Activated CD8-positive, alpha-beta memory T cell treated with anti-CD3 and anti-CD28 coated beads for 1 hour (primary cell): ENCODE measurements at regions not wholly inside any gene's neighbourhood (a gene's known extent, or its start where the extent isn't known, plus 50 kb on each side); places are given as distances from the start of the nearest gene placed in this dataset.

Experiments used
- DNase-seq, 2 donors: peaks; one replicate each; pipeline ENCODE4 v3.0.0-alpha.2; 2020; ENCODE audit warnings: low read depth in 1 of 2; ENCODE audit errors: extremely low read depth in 1 of 2

DNA sequence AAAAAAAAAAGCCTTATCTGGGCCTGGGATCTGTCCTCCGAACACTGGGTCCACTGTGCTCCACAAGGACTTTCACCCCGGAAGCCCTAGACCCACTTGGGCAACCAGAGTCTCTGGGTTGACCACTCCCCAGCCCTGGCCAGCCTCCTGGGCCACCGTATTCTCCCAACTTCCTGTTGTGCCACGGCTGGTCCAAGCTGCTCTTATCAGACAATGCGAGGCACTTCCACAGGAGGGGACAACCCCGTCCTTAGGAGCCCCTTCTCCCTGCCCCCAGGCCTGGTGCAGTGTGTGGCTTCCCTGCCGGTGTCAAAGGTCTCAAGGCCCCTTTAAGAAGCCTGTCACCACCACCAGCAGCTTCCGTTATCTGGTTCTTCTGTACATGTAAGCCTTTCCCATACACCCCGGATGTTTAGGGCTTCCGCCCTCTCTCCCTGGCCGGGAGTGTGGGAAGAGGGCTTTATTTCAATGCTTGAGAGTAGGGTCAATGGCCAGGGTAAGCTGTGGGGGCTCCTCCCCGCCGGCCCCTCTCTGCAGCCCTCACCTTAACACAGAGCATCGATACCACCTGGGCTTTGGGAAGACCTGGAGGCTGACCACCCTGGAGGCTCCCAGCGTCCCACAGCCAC, 313.0 kb downstream of the SEC14L1 start:
- no peak for DNase-seq

DNA sequence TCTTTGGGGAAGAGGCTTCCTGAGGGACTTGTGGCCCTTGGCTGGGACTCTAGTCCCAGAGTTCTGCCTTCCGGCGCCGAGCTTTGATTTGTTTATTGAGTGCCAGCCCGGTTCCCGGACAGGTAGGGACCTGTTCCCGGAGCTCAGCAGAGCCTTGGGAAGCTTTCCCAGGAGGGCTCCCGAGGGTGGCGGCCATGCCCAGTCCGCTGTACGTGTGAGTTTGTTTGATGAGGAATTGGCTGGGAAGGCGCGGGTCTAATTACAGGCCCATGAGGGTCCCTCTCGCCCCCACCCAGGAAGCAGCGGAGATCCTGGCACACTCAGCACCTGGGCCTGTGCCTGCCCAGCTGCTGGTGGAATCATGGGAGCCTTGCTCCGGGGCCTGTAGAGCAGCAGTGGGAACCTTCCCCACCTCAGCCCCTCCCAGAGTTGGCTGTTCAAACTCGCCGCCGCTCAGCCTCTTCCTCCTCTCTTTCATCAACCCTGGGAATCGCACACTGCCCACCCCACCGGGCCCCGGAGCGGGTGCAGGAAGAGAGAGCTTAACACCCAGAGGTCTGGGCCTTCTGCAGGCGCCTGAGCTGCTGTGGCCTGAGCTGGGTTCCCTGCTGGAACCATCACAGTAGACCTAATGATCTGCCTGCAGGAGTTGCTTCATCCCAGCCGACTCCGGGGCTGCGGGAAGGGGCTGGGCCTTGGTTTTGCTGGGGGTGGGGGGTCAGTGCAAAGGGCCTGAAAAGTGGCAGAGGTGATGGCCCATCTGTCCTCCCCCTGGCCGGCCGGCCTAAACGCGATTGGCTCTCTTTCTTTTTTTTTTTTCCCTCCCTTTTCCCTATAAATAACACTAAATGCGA, 313.7 kb downstream of the SEC14L1 start:
- DNase-seq, result no peak

DNA sequence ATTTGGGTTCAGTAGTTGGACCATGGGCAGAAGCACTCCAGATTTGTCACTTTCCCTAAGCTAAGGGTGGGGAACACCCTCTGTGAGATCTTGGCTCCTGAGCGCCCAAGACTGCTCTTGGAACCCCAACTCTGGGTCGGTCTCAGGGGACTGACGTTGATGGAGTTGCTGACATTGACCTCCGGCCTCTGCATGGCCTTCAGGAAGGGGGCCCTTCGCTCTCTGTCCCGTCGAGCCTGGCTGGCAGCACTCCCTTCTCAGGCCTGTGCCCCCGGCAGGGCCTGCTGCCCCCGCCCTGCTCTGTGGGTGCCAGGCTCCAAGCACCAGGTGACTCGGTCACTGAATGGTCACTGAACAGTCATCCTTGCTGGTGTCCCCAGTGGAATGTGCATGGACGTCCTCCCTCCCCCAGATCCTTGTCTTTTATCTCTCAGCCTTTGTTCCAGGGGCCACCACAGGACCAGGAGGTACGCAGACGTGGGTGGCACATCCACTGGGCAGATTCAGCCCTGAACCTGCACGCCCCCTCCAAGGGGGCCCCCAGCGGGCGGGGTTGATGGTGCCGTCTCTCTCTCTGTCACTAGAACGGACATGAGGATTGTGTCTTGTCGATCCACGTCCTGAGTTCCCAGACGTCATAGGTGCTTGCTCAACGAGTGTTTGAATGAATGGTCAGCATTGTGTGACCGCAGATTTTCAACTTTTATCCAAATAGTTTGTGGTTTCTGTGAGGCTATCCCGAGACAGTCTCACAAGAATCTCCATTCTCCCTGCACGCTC, 314.5 kb downstream of the SEC14L1 start:
- no peak for DNase-seq

DNA sequence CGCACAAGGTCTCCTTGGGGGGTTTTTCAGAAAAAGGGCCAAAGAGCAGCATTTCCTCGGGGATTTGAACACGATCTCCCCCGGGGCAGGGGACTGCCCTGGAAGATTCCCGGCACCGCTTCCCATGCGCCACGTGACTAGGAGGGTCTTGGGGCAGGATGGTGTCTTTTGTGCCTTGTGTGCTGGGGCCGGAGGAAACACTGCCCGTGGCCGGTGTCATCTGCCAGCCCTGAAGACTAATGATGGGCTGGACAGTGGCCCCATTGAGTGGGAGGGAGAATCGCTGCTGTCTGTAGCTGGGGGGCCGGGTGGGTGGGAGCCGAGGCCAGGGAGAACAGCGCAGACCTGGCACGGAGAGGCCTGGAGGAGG, 315.1 kb downstream of the SEC14L1 start:
- DNase-seq, result no peak

DNA sequence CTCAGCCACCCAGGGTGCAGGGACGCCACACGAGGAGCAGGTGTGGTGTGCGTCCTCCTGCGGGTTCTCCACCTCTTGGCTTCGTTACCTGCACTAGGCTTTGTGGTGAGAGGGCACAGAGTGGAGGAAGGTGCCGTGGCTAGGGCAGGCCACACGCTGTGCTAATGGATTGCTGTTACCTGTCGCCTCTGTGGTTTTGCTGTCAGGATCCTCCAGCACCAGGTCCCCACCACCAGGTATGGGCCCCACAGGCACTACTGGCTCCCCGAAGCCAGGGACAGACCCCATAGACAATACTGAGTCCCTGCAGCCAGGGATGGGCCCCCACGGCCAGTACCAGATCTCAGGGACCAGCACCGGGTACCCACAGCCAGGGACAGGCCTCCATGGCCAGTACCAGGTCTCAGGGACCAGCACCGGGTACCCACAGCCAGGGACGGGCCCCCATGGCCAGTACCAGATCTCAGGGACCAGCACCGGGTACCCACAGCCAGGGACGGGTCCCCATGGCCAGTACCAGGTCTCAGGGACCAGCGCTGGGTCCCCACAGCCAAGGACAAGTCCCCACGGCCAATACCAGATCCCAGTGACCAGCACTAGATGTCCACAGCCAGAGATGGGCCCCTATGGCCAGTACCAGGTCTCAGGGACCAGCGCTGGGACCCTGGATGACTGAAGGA, 315.6 kb downstream of the SEC14L1 start:
- DNase-seq, result no peak

DNA sequence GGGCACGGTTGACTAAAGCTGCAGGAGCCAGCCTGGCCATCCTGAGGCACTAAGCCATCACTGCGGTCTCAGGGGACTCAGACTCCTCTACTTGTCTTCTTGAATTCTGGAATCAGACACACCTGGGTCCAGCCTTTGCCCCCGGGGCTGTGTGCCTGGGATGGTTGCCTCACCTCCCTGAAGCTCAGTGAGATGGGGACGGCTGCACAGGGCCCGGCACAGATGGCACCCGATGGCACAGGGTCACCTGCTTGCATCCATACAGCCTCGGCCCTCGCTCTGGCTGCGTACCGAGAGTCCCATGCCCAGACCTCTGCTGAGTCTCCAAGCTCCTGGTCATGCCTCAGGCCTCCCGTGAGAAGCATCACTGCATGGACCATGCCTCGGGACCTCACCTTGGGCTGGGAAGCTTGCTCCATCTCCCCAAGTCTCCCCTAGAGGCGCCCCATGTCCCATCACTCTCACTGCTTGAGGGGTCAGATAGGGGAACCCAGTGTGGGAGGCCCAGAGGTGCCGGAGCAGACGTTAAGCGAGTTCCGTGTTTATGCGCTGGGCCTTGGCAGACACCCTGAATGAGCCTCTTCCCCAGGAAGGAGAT, 316.3 kb downstream of the SEC14L1 start:
- no peak for DNase-seq

DNA sequence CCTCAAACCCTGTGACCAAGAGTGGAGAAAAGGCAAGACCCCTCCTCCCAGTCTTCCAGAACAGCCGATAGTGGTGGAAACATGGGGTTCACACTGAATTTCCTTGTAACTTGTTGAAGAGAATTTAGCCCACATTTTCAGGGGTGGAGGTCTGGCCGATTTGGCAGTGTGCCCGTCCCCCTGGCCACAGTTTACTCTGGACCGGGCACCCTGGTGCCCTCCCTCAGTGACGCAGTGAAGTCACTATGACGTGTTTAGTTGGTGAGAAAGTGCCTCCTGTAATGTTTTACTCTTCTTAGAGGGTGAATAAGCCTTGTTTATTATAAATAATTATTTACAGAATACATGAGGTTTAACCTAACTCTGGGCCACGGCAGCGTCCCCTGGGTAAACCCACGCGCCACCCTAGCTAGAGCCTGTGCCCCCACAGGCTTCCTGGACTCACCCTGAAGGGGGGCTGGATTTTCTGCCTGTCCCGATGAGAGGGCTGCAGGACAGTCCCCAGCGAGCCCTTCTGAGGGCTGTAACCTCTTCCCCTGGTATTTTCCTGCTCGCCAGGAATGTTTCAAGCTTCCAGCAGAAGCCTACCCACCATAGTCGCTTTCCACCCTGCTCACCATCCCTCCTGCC, 316.9 kb downstream of the SEC14L1 start:
- no peak for DNase-seq

DNA sequence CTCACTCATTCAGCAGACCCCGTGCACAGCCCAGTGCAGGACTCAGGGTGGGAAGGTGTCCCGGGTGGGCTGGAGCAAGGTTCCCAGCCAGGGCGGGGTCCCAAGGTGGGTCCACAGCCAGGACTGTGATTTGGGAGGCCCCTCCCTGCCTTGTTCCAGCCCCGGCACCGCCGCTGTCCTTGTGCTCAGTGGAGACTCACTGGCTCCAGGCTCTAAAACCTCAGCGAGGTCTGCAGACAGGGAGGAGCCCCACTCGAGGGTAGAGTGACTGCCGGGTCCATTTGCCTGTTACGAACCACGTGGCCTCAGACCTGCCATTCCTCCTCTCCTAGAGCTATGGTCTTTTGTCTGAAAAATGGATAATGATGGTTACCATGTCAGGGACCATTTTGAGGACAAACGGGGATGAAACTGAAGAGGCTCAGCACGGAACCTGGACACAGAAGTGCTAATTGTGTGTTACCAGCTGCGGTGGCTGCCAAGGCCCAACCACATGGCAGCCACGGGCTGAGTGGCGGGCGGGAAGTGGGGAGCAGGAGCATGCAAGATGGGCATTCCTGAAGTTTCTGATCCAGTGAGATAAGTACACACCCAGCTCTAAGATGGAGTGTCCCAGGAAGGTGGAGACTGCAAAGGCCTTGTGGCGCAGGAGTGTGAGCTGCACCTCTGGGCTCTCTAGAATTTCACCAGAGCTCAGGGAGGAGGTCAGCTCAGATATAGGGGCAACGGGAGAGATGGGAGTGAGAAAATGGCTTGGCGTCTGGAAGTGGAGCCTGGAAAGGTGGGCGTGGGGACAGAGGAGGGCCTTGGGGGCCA, 317.6 kb downstream of the SEC14L1 start:
- DNase-seq, result no peak

DNA sequence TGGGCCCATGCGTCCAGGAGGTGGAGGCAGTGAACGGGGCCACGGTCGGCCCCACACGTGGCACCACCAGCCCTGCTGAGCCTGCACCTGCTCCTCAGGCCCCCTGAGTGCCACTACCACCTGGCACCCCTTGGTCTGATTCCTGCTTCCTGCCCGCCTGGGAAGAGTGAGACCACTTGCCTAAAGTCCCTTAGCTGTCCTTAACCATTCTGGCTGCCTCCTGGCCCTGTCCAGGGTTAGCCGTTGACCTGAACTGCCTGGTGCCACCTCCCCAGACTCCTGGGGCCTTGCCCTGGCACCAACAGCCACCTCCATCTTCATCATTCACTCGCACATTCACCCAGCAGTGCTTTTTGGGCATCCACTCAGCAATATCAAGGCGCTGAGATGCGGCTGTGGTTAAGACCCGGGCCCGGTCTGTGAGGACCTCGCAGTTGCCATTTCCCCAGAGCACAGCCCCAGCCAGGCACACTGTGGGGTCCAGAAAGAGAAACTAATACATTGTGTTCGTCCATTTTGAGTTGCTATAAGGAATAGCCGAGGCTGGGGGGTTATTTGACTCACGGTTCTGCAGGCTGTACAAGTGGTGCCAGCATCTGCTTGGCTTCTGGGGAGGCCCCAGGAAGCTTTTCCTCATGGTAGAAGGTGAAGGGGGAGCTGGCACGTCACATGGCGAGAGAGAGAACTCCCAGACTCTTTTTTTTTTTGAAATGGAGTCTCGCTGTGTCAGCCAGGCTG, 318.4 kb downstream of the SEC14L1 start:
- no peak for DNase-seq

DNA sequence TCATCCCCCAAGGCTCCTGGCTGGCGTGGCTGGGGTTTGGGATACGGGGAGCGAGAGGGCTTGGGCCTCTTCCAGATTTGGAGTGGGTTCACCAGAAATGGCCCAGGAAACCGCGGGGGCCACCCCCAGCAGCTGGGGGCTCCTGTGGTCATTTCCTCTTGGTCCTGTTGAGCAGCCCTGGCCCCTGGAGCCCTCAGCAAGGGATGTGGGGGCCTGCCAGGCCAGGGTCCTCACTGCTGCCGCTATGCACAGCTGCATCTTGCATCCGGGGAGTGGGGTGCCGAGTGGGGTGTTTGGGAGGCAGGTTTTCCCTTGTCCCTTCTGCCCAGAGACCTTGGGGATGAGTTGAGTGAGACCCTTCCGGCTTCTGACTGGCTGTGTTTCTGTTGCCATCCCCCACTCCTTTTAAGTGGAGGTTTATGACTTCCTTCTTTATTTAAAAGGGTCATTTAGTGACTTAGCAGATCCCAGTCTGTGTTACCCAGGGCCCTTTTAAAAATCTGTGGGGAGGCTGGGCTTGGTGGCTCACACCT, 319.8 kb downstream of the SEC14L1 start:
- no peak for DNase-seq

DNA sequence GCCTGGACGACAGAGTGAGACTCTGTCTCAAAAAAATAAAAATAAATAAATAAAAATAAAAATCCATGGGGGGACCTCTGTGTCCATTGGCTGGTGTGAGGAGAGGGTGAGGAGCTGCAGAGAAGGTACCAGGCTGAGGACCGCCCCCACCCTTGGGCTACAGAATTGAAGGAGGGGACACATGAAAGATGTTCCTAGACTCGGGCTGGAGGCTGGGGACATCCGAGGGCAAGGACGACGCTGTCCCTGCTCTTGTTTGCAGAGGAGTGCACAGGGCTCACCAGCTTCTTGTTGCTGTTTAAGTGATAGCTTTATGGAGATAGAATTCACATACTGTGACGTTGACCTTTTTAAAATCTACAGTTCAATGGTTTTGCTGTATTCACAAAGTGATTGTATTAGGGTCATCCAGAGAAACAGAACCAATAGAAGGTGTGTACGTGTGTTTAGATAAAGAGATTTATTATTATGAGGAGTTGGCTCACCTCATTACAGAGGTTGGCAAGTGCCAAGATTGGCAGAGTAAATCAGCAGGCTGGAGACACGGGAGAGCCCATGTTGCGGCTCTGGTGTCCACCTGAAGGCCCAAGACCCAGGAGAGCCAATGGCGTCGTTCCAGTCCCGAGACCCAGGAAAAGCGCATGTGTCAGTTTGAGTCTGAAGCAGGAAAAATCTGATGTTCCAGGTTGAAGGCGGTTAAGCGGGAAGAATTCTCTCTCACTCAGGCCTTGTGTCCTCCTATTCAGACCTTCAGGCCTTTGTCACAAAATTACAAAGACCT, 320.7 kb downstream of the SEC14L1 start:
- DNase-seq, result no peak

DNA sequence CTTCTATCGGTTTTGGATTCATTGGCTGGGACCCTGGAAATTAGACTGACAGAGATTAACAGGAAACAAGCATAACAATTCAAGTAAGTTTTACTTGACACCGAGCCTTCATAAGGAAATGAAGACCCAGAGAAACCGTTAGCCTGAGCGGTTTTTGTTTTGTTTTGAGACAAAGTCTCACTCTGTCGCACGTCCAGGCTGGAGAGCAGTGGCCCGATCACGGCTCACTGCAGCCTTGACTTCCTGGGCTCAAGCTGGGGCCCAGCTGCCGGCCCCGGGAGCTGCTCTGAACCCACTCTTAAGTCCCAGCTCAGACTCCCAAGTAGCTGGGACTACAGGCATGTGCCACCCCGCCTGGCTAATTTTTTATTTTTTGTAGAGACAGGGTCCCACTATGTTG, 321.3 kb downstream of the SEC14L1 start:
- DNase-seq, result no peak

DNA sequence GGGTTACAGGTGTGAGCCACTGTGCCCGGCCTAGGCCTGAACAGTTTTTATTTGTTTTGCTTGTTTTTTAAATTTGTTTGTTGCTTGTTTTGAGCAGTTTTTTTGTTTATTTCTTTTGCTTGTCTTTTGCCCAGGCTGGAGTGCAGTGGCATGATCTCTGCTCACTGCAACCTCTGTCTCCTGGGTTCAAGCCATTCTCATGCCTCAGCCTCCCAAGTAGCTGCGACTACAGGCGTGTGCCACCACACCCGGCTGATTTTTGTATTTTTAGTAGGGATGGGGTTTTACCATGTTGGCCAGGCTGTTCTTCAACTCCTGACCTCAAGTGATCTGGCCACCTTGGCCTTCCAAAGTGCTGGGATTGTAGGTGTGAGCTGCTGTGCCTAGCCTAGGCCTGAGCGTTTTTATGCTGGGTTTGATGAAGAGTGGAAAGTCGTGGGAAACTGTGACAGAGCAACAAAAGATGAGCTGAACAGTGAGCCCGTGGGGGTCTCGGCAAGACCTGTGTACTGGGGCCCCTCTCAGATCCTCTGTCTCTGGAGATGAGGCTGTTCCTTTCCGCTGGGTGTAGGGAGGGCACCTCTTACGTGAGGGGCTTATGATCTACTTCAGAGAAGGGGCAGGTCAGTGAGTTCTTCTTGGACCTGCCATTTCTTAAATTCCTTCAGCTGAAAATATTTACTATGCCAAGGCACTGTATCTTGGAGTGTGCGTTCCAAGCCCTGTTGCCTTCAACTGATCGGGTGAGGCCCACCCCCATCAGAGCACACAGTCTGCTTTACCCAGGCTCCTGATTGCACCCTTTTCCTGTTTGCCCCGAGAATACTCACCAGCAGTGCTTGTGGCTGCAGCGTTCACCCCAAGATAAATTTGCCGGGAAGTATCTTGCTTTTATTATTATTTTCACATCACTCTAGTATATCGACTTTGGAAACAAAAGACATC, 322.1 kb downstream of the SEC14L1 start:
- DNase-seq, result no peak

DNA sequence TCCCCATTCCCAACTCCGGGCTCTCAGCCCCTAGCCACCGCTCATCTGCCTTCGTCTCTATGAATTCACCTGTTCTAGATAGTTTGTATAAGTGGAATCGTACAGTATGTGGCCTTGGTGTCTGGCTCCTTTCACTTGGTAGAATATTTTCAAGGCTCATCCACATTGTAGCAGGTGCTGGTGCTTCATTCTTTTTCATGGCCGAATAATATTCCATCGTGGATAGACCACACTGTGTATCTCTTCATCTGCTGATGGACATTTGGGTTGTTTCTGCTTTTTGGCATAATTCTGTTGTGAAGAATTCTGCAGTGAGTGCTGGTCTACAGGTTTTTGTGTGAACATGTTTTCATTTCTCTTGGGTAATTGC, 324.2 kb downstream of the SEC14L1 start:
- no peak for DNase-seq

DNA sequence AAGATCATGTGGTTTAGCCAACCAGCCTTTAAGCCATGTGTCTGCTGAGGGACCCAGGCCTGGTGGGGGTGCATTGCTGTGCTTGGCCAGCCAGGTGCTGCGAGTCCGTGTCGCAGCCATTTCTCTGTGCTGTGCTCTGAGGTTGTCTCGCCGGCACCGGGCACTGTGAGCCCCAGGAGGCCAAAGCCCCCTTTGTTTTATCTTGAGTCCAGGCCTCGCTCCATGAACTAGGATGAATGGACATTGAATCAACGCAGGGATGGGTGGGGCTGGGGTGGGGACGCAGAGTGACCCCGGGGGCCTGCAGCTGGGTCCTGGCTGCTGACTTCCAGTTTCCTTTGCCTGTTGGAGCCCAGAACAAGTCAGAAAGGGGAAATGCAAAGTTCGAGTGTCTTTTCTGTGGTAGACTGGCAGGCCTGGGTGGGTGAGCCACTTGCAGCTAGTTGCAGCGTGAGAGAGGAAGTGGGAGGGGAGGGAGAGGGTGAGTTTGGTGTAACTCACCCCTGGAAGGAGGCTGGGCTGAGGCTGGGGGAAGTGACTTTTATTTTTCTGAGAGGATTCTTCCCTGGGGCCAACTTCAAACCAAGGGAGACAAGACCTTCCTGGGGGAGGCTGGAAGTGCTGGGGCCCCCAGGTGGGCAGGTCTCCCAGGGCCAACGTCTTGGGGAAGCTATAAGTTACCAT, 324.7 kb downstream of the SEC14L1 start:
- peak; percentile 51 to 58 for DNase-seq

DNA sequence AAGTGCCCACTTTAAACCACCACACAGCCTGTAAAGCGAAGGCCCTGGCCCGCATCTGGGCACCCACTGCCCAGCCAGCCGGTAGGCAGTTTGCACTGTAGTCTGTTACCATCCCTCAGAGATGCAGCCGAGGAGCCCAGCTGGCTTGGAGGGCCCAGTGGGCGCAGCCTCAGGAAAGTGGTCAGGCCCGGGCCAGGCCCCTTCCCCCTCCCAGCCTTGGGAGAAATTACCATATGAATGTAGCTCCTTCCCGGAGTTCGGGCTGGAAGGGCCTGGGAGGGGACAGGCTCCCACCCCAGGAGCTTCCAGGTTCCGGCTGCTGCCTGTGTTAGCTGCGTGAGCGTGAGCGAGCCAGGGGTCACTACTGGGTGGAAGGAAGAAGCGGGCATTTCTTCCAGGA, 325.4 kb downstream of the SEC14L1 start:
- no peak for DNase-seq
